ENCODE measurements at regions not wholly inside any gene's neighbourhood (a gene's known extent, or its start where the extent isn't known, plus 50 kb on each side); places are given as distances from the start of the nearest gene placed in this dataset.

DNA sequence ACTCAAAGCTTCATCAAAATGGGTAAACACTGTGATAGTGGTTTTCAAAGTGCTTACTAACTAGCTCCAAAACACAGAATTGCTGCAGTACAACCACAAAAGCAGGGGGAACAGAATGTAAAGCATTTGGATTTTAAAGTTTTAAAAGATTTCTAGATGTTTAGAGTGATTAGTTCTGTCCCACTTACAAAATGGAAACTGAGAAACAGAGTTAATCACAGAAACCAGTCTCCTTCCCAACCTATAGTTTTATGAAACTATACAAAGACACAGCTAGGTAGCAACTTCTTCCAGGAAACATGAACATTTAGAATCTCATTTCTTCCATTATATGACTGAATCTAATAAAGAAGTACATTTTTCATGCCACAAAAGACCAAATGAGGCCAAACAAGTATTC lies 73.8 kb upstream of the HNRNPA3 start:
- no peak overlapping the region for H3K9ac ChIP-seq (ENCODE audit: low read depth in 1 of 2, low read length in 2 of 2)

GRCh38 chr2:177141866-177142265 lies 70.7 kb upstream of the HNRNPA3 start:
- Histone ChIP-seq H3K27ac (ENCODE audit: low read depth in 1 of 2, low read length in 2 of 2) (no peak overlapping the region), H3K36me3 (ENCODE audit: control insufficient read depth in 4 of 4, insufficient read depth in 3 of 4, low read depth in 1 of 4, low read length in 3 of 4) (no peaks in the 10 kb centered on the region), H3K9ac (ENCODE audit: low read depth in 1 of 2, low read length in 2 of 2) (no peak overlapping the region), H3K9me3 (ENCODE audit: control insufficient read depth in 4 of 4, low read length in 3 of 4) (no peaks in the 10 kb centered on the region), H3K27me3 (ENCODE audit: control insufficient read depth in 4 of 4, insufficient read depth in 4 of 4, low read length in 3 of 4) (peaks cover 0 to 4% (median 0%) of the 10 kb centered on the region in 4 donors), H3K4me3 (ENCODE audit: low read depth in 1 of 3, low read length in 3 of 3) (no peak overlapping the region), H3K4me1 (ENCODE audit: control insufficient read depth in 4 of 4, insufficient read depth in 4 of 4, low read length in 3 of 4) (no peaks in the 10 kb centered on the region)
- TF ChIP-seq FOXA1 (IDR thresholded peaks at IDR 0.05) (no peak), SP1 (IDR thresholded peaks at IDR 0.05) (no peak), HNF4A (conservative IDR thresholded peaks at IDR 0.05) (no peak)
- 84% methylated on average over 3 of the region's 3 CpGs for WGBS
- no peak for DNase-seq (ENCODE audit: low spot score)

More for the DNA sequence above, 73.8 kb upstream of the HNRNPA3 start:
- TF ChIP-seq CTCF (IDR thresholded peaks at IDR 0.05; ENCODE audit: low read depth, low read length, missing input control) (no peak), GABPA (IDR thresholded peaks at IDR 0.05 in 1 of 2, conservative IDR thresholded peaks at IDR 0.05 in 1 of 2) (no peak), ATF3 (IDR thresholded peaks at IDR 0.05) (no peak)
- Histone ChIP-seq H3K4me1 (ENCODE audit: control insufficient read depth in 4 of 4, insufficient read depth in 4 of 4, low read length in 3 of 4) (no peaks in the 10 kb centered on the region), H3K27ac (ENCODE audit: low read depth in 1 of 2, low read length in 2 of 2) (no peak overlapping the region), H3K9me3 (ENCODE audit: control insufficient read depth in 4 of 4, low read length in 3 of 4) (no peaks in the 10 kb centered on the region), H3K36me3 (ENCODE audit: control insufficient read depth in 4 of 4, insufficient read depth in 3 of 4, low read depth in 1 of 4, low read length in 3 of 4) (no peaks in the 10 kb centered on the region), H3K4me3 (ENCODE audit: low read depth in 1 of 3, low read length in 3 of 3) (no peak overlapping the region), H3K27me3 (ENCODE audit: control insufficient read depth in 4 of 4, insufficient read depth in 4 of 4, low read length in 3 of 4) (peaks cover 0 to 4% (median 0%) of the 10 kb centered on the region in 4 donors)
- DNase-seq (ENCODE audit: low spot score): no peak

- no peak for DNase-seq (ENCODE audit: low spot score)
- no peak overlapping the region for H3K4me3 ChIP-seq (ENCODE audit: low read depth in 1 of 3, low read length in 3 of 3)
- H3K9ac ChIP-seq (ENCODE audit: low read depth in 1 of 2, low read length in 2 of 2): no peak overlapping the region
- WGBS: 43% methylated on average over 5 of the region's 5 CpGs
- no peaks in the 10 kb centered on the region for H3K9me3 ChIP-seq (ENCODE audit: control insufficient read depth in 4 of 4, low read length in 3 of 4)
- TF ChIP-seq, protein P1, sequence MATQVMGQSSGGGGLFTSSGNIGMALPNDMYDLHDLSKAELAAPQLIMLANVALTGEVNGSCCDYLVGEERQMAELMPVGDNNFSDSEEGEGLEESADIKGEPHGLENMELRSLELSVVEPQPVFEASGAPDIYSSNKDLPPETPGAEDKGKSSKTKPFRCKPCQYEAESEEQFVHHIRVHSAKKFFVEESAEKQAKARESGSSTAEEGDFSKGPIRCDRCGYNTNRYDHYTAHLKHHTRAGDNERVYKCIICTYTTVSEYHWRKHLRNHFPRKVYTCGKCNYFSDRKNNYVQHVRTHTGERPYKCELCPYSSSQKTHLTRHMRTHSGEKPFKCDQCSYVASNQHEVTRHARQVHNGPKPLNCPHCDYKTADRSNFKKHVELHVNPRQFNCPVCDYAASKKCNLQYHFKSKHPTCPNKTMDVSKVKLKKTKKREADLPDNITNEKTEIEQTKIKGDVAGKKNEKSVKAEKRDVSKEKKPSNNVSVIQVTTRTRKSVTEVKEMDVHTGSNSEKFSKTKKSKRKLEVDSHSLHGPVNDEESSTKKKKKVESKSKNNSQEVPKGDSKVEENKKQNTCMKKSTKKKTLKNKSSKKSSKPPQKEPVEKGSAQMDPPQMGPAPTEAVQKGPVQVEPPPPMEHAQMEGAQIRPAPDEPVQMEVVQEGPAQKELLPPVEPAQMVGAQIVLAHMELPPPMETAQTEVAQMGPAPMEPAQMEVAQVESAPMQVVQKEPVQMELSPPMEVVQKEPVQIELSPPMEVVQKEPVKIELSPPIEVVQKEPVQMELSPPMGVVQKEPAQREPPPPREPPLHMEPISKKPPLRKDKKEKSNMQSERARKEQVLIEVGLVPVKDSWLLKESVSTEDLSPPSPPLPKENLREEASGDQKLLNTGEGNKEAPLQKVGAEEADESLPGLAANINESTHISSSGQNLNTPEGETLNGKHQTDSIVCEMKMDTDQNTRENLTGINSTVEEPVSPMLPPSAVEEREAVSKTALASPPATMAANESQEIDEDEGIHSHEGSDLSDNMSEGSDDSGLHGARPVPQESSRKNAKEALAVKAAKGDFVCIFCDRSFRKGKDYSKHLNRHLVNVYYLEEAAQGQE (IDR thresholded peaks at IDR 0.05): no peak
- no peak for TF ChIP-seq CTCF (IDR thresholded peaks at IDR 0.05; ENCODE audit: low read depth, low read length, missing input control)
- no peak for TF ChIP-seq SP1 (IDR thresholded peaks at IDR 0.05)
- no peak for TF ChIP-seq GABPA (IDR thresholded peaks at IDR 0.05 in 1 of 2, conservative IDR thresholded peaks at IDR 0.05 in 1 of 2)
- no peak for TF ChIP-seq FOXA1 (IDR thresholded peaks at IDR 0.05)
- TF ChIP-seq YY1 (IDR thresholded peaks at IDR 0.05): no peak
- no peak for TF ChIP-seq NR2F2 (IDR thresholded peaks at IDR 0.05)
- TF ChIP-seq HNF4G (IDR thresholded peaks at IDR 0.05): no peak
- no peak for TF ChIP-seq RAD21 (IDR thresholded peaks at IDR 0.05)
- no peak for TF ChIP-seq JUND (IDR thresholded peaks at IDR 0.05)
- no peak for TF ChIP-seq HNF4A (conservative IDR thresholded peaks at IDR 0.05)
- no peak for TF ChIP-seq FOXA2 (IDR thresholded peaks at IDR 0.05)
- TF ChIP-seq EGR1 (IDR thresholded peaks at IDR 0.05; ENCODE audit: low read depth in 2 of 2): no peak
- no peak for TF ChIP-seq ATF3 (IDR thresholded peaks at IDR 0.05)
- no peak for TF ChIP-seq TAF1 (conservative IDR thresholded peaks at IDR 0.05)
- no peak for TF ChIP-seq RXRA (IDR thresholded peaks at IDR 0.05)
- TF ChIP-seq, protein P2, sequence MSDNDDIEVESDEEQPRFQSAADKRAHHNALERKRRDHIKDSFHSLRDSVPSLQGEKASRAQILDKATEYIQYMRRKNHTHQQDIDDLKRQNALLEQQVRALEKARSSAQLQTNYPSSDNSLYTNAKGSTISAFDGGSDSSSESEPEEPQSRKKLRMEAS (IDR thresholded peaks at IDR 0.05): no peak
- H3K27ac ChIP-seq (ENCODE audit: low read depth in 1 of 2, low read length in 2 of 2): no peak overlapping the region
- peaks cover 0 to 10% (median 4%) of the 10 kb centered on the region in 4 donors for H3K27me3 ChIP-seq (ENCODE audit: control insufficient read depth in 4 of 4, insufficient read depth in 4 of 4, low read length in 3 of 4)
- H3K4me1 ChIP-seq (ENCODE audit: control insufficient read depth in 4 of 4, insufficient read depth in 4 of 4, low read length in 3 of 4): peaks cover 0 to 5% (median 3%) of the 10 kb centered on the region in 4 donors
- no peaks in the 10 kb centered on the region for H3K36me3 ChIP-seq (ENCODE audit: control insufficient read depth in 4 of 4, insufficient read depth in 3 of 4, low read depth in 1 of 4, low read length in 3 of 4)
These were observed 69.2 kb upstream of the HNRNPA3 start for GRCh38 chr2:177143444-177143843.
